ENCODE measurements at regions not wholly inside any gene's neighbourhood (a gene's known extent, or its start where the extent isn't known, plus 50 kb on each side); places are given as distances from the start of the nearest gene placed in this dataset.

- no peak for DNase-seq (ENCODE audit: low read depth in 2 of 3, low spot score in 1 of 3)
These were observed 84.8 kb upstream of the SOX4 start for GRCh38 chr6:21508753-21509152.

- no peak for DNase-seq (ENCODE audit: low read depth in 2 of 3, low spot score in 1 of 3)
These were observed 81.5 kb upstream of the SOX4 start for GRCh38 chr6:21511891-21512550.

- no peak for DNase-seq (ENCODE audit: low read depth in 2 of 3, low spot score in 1 of 3)
These were observed 79.3 kb upstream of the SOX4 start for GRCh38 chr6:21514288-21514687.

- no peak for DNase-seq (ENCODE audit: low read depth in 2 of 3, low spot score in 1 of 3)
These were observed 75.2 kb upstream of the SOX4 start for GRCh38 chr6:21518317-21518716.

- no peak for DNase-seq (ENCODE audit: low read depth in 2 of 3, low spot score in 1 of 3)
These were observed 73.9 kb upstream of the SOX4 start for GRCh38 chr6:21519642-21520041.

- no peak for DNase-seq (ENCODE audit: low read depth in 2 of 3, low spot score in 1 of 3)
These were observed 72.3 kb upstream of the SOX4 start for GRCh38 chr6:21521276-21521675.

- DNase-seq (ENCODE audit: low read depth in 2 of 3, low spot score in 1 of 3): no peak
These were observed 71.3 kb upstream of the SOX4 start for GRCh38 chr6:21522143-21522747.

GRCh38 chr6:21522797-21523456 lies 70.6 kb upstream of the SOX4 start:
- DNase-seq (ENCODE audit: low read depth in 2 of 3, low spot score in 1 of 3): no peak

- DNase-seq (ENCODE audit: low read depth in 2 of 3, low spot score in 1 of 3): no peak
These were observed 69.9 kb upstream of the SOX4 start for GRCh38 chr6:21523652-21524051.

- DNase-seq (ENCODE audit: low read depth in 2 of 3, low spot score in 1 of 3): no peak
These were observed 69.3 kb upstream of the SOX4 start for GRCh38 chr6:21524201-21524600.

- no peak for DNase-seq (ENCODE audit: low read depth in 2 of 3, low spot score in 1 of 3)
These were observed 66.6 kb upstream of the SOX4 start for GRCh38 chr6:21526974-21527373.

GRCh38 chr6:21527731-21528130 lies 65.8 kb upstream of the SOX4 start:
- no peak for DNase-seq (ENCODE audit: low read depth in 2 of 3, low spot score in 1 of 3)

- DNase-seq (ENCODE audit: low read depth in 2 of 3, low spot score in 1 of 3): no peak
These were observed 64.1 kb upstream of the SOX4 start for GRCh38 chr6:21529431-21529830.

GRCh38 chr6:21531393-21531792 lies 62.2 kb upstream of the SOX4 start:
- DNase-seq (ENCODE audit: low read depth in 2 of 3, low spot score in 1 of 3): no peak

GRCh38 chr6:21533678-21534077 lies 59.9 kb upstream of the SOX4 start:
- no peak for DNase-seq (ENCODE audit: low read depth in 2 of 3, low spot score in 1 of 3)

- no peak for DNase-seq (ENCODE audit: low read depth in 2 of 3, low spot score in 1 of 3)
These were observed 57.2 kb upstream of the SOX4 start for GRCh38 chr6:21536280-21536766.

GRCh38 chr6:21537637-21538036 lies 55.9 kb upstream of the SOX4 start:
- no peak for DNase-seq (ENCODE audit: low read depth in 2 of 3, low spot score in 1 of 3)

- DNase-seq (ENCODE audit: low read depth in 2 of 3, low spot score in 1 of 3): no peak
These were observed 55.3 kb upstream of the SOX4 start for GRCh38 chr6:21538186-21538798.

- DNase-seq (ENCODE audit: low read depth in 2 of 3, low spot score in 1 of 3): no peak
These were observed 53.9 kb upstream of the SOX4 start for GRCh38 chr6:21539621-21540100.

Measured in stimulated activated CD4-positive, alpha-beta T cell treated with anti-CD3 and anti-CD28 coated beads, Interleukin-12 subunit alpha, Interleukin-12 subunit beta, amount 100 ng/mL, for 48 hours (primary cell).